ENCODE measurements at regions not wholly inside any gene's neighbourhood (a gene's known extent, or its start where the extent isn't known, plus 50 kb on each side); places are given as distances from the start of the nearest gene placed in this dataset.
A peak's percentile ranks its signal among the peaks of the same experiment; 100 is the strongest.

- no peaks in the 10 kb centered on the region for H3K27me3 Mint-ChIP-seq
- H3K36me3 Mint-ChIP-seq (ENCODE audit: insufficient read depth), result no peaks in the 10 kb centered on the region
- no peak for DNase-seq (ENCODE audit: low spot score, unreplicated experiment)
- peaks cover 3% of the 10 kb centered on the region for H3K9me3 Mint-ChIP-seq (ENCODE audit: low read depth)
- no peak overlapping the region for H3K27ac Mint-ChIP-seq
- H3K4me3 Mint-ChIP-seq (ENCODE audit: low read depth), result no peak overlapping the region
- TF ChIP-seq CTCF (IDR thresholded peaks at IDR 0.05; ENCODE audit: unreplicated experiment), result no peak
- no peaks in the 10 kb centered on the region for H3K4me1 Mint-ChIP-seq (ENCODE audit: low read depth)
These were observed 357.7 kb upstream of the PCDH7 start for GRCh38 chr4:30362436-30362835.

- no peaks in the 10 kb centered on the region for H3K27me3 Mint-ChIP-seq
- H3K4me1 Mint-ChIP-seq (ENCODE audit: low read depth), result no peaks in the 10 kb centered on the region
- no peaks in the 10 kb centered on the region for H3K36me3 Mint-ChIP-seq (ENCODE audit: insufficient read depth)
- no peak overlapping the region for H3K4me3 Mint-ChIP-seq (ENCODE audit: low read depth)
- TF ChIP-seq CTCF (IDR thresholded peaks at IDR 0.05; ENCODE audit: unreplicated experiment), result no peak
- H3K27ac Mint-ChIP-seq, result no peak overlapping the region
- DNase-seq (ENCODE audit: low spot score, unreplicated experiment), result no peak
- H3K9me3 Mint-ChIP-seq (ENCODE audit: low read depth), result peaks cover 22% of the 10 kb centered on the region
These were observed 350.1 kb upstream of the PCDH7 start for GRCh38 chr4:30370105-30370504.

- Mint-ChIP-seq H3K4me3 (ENCODE audit: low read depth) (no peak overlapping the region), H3K27me3 (no peaks in the 10 kb centered on the region), H3K27ac (no peak overlapping the region), H3K9me3 (ENCODE audit: low read depth) (no peaks in the 10 kb centered on the region), H3K36me3 (ENCODE audit: insufficient read depth) (no peaks in the 10 kb centered on the region), H3K4me1 (ENCODE audit: low read depth) (no peaks in the 10 kb centered on the region)
- DNase-seq (ENCODE audit: low spot score, unreplicated experiment), result no peak
- peak; percentile 82 for TF ChIP-seq CTCF (IDR thresholded peaks at IDR 0.05; ENCODE audit: unreplicated experiment)
These were observed 339.7 kb upstream of the PCDH7 start for GRCh38 chr4:30380404-30380998.

- H3K27me3 Mint-ChIP-seq, result no peaks in the 10 kb centered on the region
- H3K9me3 Mint-ChIP-seq (ENCODE audit: low read depth), result peaks cover 3% of the 10 kb centered on the region
- H3K27ac Mint-ChIP-seq, result no peak overlapping the region
- H3K4me3 Mint-ChIP-seq (ENCODE audit: low read depth), result no peak overlapping the region
- no peak for TF ChIP-seq CTCF (IDR thresholded peaks at IDR 0.05; ENCODE audit: unreplicated experiment)
- H3K4me1 Mint-ChIP-seq (ENCODE audit: low read depth), result no peaks in the 10 kb centered on the region
- H3K36me3 Mint-ChIP-seq (ENCODE audit: insufficient read depth), result no peaks in the 10 kb centered on the region
- no peak for DNase-seq (ENCODE audit: low spot score, unreplicated experiment)
These were observed 334.5 kb upstream of the PCDH7 start for GRCh38 chr4:30385650-30386049.

- H3K4me1 Mint-ChIP-seq (ENCODE audit: low read depth), result no peaks in the 10 kb centered on the region
These were observed 333.8 kb upstream of the PCDH7 start for GRCh38 chr4:30386266-30386895.

More at GRCh38 chr4:30386266-30386895, 333.8 kb upstream of the PCDH7 start:
- H3K9me3 Mint-ChIP-seq (ENCODE audit: low read depth), result peaks cover 3% of the 10 kb centered on the region
- no peaks in the 10 kb centered on the region for H3K27me3 Mint-ChIP-seq
- no peak for DNase-seq (ENCODE audit: low spot score, unreplicated experiment)
- no peak for TF ChIP-seq CTCF (IDR thresholded peaks at IDR 0.05; ENCODE audit: unreplicated experiment)
- no peaks in the 10 kb centered on the region for H3K36me3 Mint-ChIP-seq (ENCODE audit: insufficient read depth)
- no peak overlapping the region for H3K4me3 Mint-ChIP-seq (ENCODE audit: low read depth)
- H3K27ac Mint-ChIP-seq, result no peak overlapping the region
